Adrenal gland (tissue), 9 donors: ENCODE measurements at regions not wholly inside any gene's neighbourhood (a gene's known extent, or its start where the extent isn't known, plus 50 kb on each side); places are given as distances from the start of the nearest gene placed in this dataset.

Experiments
- DNase-seq, 7 donors: peaks; one replicate each; pipeline ENCODE4 v3.0.0-alpha.2; 2019 to 2020
- H3K27ac ChIP-seq, 5 donors: fragments of 200-600 bp; sonication (generic) in 4 of 5; 1 replicate in 3 of 5; 2 replicates in 2 of 5; pipeline versions ENCODE4 v1.5.1 to v1.8.0; 2016 to 2020; ENCODE audit warnings: mild to moderate bottlenecking in 1 of 5
- H3K27me3 ChIP-seq: fragments of 200-600 bp; 2 replicates; pipeline ENCODE4 v1.8.0; 2021
- H3K36me3 ChIP-seq, 2 donors: fragments of 200-600 bp; replicated peaks in 1 of 2; 1 replicate in 1 of 2; 2 replicates in 1 of 2; pipeline versions ENCODE4 v1.5.1 to v1.8.0; 2018 to 2022
- H3K4me1 ChIP-seq, 2 donors: fragments of 200-600 bp; replicated peaks in 1 of 2; 1 replicate in 1 of 2; 2 replicates in 1 of 2; pipeline versions ENCODE4 v1.5.1 to v1.8.0; 2018 to 2021
- H3K4me3 ChIP-seq, 4 donors: fragments of 200-600 bp; sonication (generic) in 3 of 4; one replicate each; pipeline ENCODE4 v1.5.1; 2016 to 2018
- H3K9me3 ChIP-seq, 3 donors: fragments of 200-600 bp; sonication (generic) in 1 of 3; replicated peaks in 1 of 3; 1 replicate in 2 of 3; 2 replicates in 1 of 3; pipeline versions ENCODE4 v1.5.1 to v1.8.0; 2016 to 2021
- POLR2A ChIP-seq, 2 donors: fragments of 450-650 bp; IDR thresholded peaks; one replicate each; pipeline ENCODE4 v1.6.1; 2017; ENCODE audit warnings: antibody characterized with exemption in 2 of 2, mild to moderate bottlenecking in 2 of 2, moderate library complexity in 1 of 2
- WGBS, 4 donors: extraction: QIAGEN DNeasy Blood & Tissue Kit in 2 of 4; methylation state at CpG; one replicate each; pipeline versions ENCODE4 v1.1.5 to v1.1.7; 2013 to 2017; 5-methylcytosine and 5-hydroxymethylcytosine counted together
- intact Hi-C, 2 donors: fragments of 100-400 bp; cut with DNase I; formaldehyde crosslinking; loops; one replicate each; pipeline versions ENCODE4 v1.14.1 to v1.15.0; 2022 to 2023
- TF ChIP-seq, protein P1 (sequence below), 6 experiments: fragments of 450-650 bp in 4 of 6; fragments of 200-600 bp in 2 of 6; sonication (generic) in 1 of 6; IDR thresholded peaks; 1 replicate in 5 of 6; 2 replicates in 1 of 6; pipeline versions ENCODE4 v1.5.1 to v1.8.0; 2016 to 2021; ENCODE audit warnings: antibody characterized with exemption in 6 of 6, mild to moderate bottlenecking in 2 of 6, moderate library complexity in 1 of 6
- donor health status: healthy with polysubstance abuse.
- donor health status: Bipolar disorder and iron deficiency.
- donor health status: DM: yes; HTN: yes; CAD: no.
- donor health status: DM: no; HTN: no; CAD: no.
- donor health status: DM: no; HTN: no; CAD: no.

DNA sequence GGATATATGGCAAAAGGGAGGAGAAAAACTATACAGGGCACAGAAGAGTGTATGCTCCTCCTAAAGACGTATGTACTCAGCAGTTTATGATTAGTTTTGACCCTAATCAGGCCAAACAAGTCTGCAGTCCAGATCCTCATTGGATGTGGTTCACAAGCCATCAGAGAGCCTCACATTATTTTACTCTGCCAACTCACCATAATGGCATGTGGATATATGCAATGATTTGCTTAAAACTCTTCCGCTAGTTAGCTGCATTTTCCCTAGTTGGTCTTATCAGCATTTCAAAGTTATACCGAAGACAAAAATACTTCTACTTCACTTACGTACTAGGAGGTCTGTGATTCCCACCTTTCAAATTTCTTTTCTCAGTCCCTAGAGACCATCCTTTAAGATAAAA, 198.4 kb downstream of the CMPK2 start:
- TF ChIP-seq, protein P1, sequence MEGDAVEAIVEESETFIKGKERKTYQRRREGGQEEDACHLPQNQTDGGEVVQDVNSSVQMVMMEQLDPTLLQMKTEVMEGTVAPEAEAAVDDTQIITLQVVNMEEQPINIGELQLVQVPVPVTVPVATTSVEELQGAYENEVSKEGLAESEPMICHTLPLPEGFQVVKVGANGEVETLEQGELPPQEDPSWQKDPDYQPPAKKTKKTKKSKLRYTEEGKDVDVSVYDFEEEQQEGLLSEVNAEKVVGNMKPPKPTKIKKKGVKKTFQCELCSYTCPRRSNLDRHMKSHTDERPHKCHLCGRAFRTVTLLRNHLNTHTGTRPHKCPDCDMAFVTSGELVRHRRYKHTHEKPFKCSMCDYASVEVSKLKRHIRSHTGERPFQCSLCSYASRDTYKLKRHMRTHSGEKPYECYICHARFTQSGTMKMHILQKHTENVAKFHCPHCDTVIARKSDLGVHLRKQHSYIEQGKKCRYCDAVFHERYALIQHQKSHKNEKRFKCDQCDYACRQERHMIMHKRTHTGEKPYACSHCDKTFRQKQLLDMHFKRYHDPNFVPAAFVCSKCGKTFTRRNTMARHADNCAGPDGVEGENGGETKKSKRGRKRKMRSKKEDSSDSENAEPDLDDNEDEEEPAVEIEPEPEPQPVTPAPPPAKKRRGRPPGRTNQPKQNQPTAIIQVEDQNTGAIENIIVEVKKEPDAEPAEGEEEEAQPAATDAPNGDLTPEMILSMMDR (IDR thresholded peaks at IDR 0.05): no peak
- no peak for TF ChIP-seq POLR2A (IDR thresholded peaks at IDR 0.05)
- 56 to 77% (median 64%) methylated on average over 4 of the region's 4 CpGs for WGBS, 4 donors
- Histone ChIP-seq H3K4me1 (no peaks in the 10 kb centered on the region), H3K27me3 (no peaks in the 10 kb centered on the region), H3K36me3 (no peaks in the 10 kb centered on the region), H3K9me3 (no peaks in the 10 kb centered on the region), H3K4me3 (no peak overlapping the region), H3K27ac (no peak overlapping the region)
- DNase-seq: no peak
- intact Hi-C loops: no loop called here

DNA sequence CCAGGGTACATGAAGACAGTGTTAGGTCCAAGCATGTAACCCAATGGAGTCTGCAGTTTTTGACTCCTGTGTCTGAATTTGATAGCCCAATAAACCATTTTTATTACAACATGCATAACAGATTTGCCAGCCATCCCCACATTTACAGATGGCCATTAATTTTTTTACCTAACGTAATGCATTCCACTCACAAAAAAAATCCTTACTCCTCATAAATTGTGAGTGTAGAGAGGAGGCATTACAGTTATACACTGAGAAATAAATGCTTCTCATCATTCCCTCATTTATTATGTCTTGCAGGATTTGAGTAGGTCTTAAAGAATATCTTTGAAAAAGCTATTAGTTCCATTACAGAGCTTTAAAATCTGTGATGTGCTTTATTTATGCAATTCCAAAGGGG, 193.8 kb downstream of the CMPK2 start:
- H3K4me1 ChIP-seq: no peaks in the 10 kb centered on the region
- no peak for DNase-seq
- H3K9me3 ChIP-seq: no peaks in the 10 kb centered on the region
- H3K27ac ChIP-seq: no peak overlapping the region
- TF ChIP-seq POLR2A (IDR thresholded peaks at IDR 0.05): no peak
- TF ChIP-seq, protein P1 (IDR thresholded peaks at IDR 0.05): no peak
- no peaks in the 10 kb centered on the region for H3K27me3 ChIP-seq
- intact Hi-C loops: no loop called here
- no peaks in the 10 kb centered on the region for H3K36me3 ChIP-seq
- no peak overlapping the region for H3K4me3 ChIP-seq
- WGBS, 4 donors: 29 to 67% (median 59%) methylated on average over 1 of the region's 1 CpG

DNA sequence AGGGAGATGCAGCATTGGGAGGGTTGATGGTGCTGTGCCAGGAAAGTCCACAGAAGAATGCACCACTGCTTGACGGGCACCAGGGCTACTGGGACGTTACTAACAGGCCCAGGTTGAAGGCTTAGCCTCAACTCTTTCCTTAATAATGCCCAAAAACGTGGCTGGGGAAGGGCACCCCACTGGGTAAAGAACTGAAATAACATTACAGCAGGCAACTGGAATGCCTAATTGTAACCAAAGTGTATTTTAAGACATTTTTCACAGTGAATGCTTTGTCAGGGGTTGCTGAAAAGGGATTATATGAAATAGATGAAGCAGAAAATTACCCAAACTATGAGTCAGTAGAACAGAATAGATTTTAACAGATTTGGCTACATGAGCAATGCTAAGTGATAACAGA, 191.3 kb downstream of the CMPK2 start:
- WGBS, 4 donors: 48 to 76% (median 56%) methylated on average over 3 of the region's 3 CpGs
- no peak overlapping the region for H3K4me3 ChIP-seq
- TF ChIP-seq, protein P1 (IDR thresholded peaks at IDR 0.05): no peak
- TF ChIP-seq POLR2A (IDR thresholded peaks at IDR 0.05): no peak
- H3K36me3 ChIP-seq: no peaks in the 10 kb centered on the region
- DNase-seq: no peak
- intact Hi-C loops: no loop called here
- H3K9me3 ChIP-seq: no peaks in the 10 kb centered on the region
- no peak overlapping the region for H3K27ac ChIP-seq
- H3K27me3 ChIP-seq: no peaks in the 10 kb centered on the region
- H3K4me1 ChIP-seq: no peaks in the 10 kb centered on the region

DNA sequence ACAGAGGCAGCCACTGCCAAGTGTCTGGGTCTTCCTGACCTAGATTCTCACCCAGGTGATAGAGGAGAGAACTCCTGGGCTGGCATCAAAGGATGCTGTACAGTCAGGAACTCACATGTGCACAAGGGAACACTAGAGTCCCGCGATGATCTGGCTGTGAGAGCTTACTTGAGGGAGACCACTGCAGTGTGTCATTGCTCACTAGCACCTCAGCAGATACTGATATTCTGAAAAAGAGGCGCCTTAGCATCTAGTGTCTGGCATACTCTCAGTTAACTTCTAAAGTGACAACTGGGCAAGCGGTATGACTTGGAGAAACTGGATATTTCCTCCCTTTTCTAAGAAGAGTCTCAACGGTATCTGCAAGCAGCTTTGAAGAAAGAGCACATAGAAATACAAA, 189.9 kb downstream of the CMPK2 start:
- no peak for TF ChIP-seq POLR2A (IDR thresholded peaks at IDR 0.05)
- TF ChIP-seq, protein P1 (IDR thresholded peaks at IDR 0.05): no peak
- no peaks in the 10 kb centered on the region for H3K36me3 ChIP-seq
- 82 to 85% (median 84%) methylated on average over 5 of the region's 5 CpGs for WGBS, 4 donors

More for the DNA sequence above, 189.9 kb downstream of the CMPK2 start:
- no peak overlapping the region for H3K4me3 ChIP-seq
- H3K27me3 ChIP-seq: no peaks in the 10 kb centered on the region
- DNase-seq: no peak
- H3K4me1 ChIP-seq: no peaks in the 10 kb centered on the region
- intact Hi-C loops: no loop called here
- H3K9me3 ChIP-seq: no peaks in the 10 kb centered on the region
- no peak overlapping the region for H3K27ac ChIP-seq
